Omental fat pad (tissue), 3 donors: ENCODE measurements at regions not wholly inside any gene's neighbourhood (a gene's known extent, or its start where the extent isn't known, plus 50 kb on each side); places are given as distances from the start of the nearest gene placed in this dataset.

ENCODE experiments used
- ATAC-seq: fragments of 150-250 bp; one replicate; pipeline ENCODE4 v1.9.1; 2016; ENCODE audit warnings: mild to moderate bottlenecking, moderate library complexity; ENCODE audit not compliant: low FRiP score
- DNase-seq: peaks from one replicate; pipeline ENCODE4 v3.0.0-alpha.2; 2019; ENCODE audit warnings: low spot score
- TF ChIP-seq, protein P1 (sequence below), 3 donors: fragments of 450-650 bp; IDR thresholded peaks; one replicate each; pipeline ENCODE4 v1.5.1; 2016 to 2017; ENCODE audit warnings: antibody characterized with exemption in 3 of 3, mild to moderate bottlenecking in 3 of 3, moderate library complexity in 2 of 3

GRCh38 chr2:241931084-241931975 is 61.8 kb downstream of the RTP5 start:
- ATAC-seq (no peak), DNase-seq (no peak)
- TF ChIP-seq, protein P1, sequence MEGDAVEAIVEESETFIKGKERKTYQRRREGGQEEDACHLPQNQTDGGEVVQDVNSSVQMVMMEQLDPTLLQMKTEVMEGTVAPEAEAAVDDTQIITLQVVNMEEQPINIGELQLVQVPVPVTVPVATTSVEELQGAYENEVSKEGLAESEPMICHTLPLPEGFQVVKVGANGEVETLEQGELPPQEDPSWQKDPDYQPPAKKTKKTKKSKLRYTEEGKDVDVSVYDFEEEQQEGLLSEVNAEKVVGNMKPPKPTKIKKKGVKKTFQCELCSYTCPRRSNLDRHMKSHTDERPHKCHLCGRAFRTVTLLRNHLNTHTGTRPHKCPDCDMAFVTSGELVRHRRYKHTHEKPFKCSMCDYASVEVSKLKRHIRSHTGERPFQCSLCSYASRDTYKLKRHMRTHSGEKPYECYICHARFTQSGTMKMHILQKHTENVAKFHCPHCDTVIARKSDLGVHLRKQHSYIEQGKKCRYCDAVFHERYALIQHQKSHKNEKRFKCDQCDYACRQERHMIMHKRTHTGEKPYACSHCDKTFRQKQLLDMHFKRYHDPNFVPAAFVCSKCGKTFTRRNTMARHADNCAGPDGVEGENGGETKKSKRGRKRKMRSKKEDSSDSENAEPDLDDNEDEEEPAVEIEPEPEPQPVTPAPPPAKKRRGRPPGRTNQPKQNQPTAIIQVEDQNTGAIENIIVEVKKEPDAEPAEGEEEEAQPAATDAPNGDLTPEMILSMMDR (IDR thresholded peaks at IDR 0.05) = no peak

- ATAC-seq (no peak), DNase-seq (no peak)
- TF ChIP-seq, protein P1 (IDR thresholded peaks at IDR 0.05) = no peak
Measured at GRCh38 chr2:241931976-241932898, 62.7 kb downstream of the RTP5 start.

DNA sequence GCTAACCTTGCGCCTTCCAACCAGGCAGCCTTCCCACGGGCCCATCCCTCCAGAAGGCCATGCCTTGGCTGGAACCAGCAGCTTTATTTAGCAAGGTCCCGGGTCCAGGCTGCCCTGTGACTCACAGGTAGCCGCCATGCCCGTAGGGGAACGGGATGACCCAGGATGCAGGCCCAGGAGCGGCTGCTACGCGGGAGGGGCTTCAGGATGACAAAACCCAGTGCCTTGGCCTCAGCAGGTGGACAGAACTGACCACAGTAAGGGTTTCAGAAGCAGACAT is 63.3 kb downstream of the RTP5 start:
- no peak for DNase-seq
- no peak for ATAC-seq
- TF ChIP-seq, protein P1 (IDR thresholded peaks at IDR 0.05) = no peak

- DNase-seq (no peak), ATAC-seq (peak; percentile 69)
- TF ChIP-seq, protein P1 (IDR thresholded peaks at IDR 0.05) = no peak
Measured at GRCh38 chr2:241933179-241933911, 63.8 kb downstream of the RTP5 start.

DNA sequence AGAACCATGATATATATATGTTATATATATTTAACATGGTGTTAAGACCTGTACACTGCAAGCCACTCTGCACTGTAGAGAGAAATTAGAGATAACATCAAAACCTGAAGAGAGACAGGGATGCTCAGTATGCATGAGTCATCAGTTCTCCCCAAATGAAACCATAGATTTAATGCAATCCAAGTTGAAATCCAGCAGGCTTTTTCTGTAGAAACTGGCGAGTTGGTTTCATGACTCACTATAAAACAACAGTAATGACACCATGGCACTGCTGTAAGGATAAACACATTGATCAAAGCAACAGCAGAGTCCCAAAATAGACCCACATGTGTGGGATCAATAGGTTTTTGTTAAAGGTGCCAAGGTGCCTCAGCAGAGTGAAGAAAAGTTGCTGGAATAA is 65.8 kb downstream of the RTP5 start:
- DNase-seq (no peak), ATAC-seq (no peak)
- TF ChIP-seq, protein P1 (IDR thresholded peaks at IDR 0.05) = no peak

- no peak for DNase-seq
- TF ChIP-seq, protein P1 (IDR thresholded peaks at IDR 0.05) = no peak
- no peak for ATAC-seq
Measured at GRCh38 chr2:241935774-241936173, 66.2 kb downstream of the RTP5 start.
